ENCODE measurements at regions not wholly inside any gene's neighbourhood (a gene's known extent, or its start where the extent isn't known, plus 50 kb on each side); places are given as distances from the start of the nearest gene placed in this dataset.

DNA sequence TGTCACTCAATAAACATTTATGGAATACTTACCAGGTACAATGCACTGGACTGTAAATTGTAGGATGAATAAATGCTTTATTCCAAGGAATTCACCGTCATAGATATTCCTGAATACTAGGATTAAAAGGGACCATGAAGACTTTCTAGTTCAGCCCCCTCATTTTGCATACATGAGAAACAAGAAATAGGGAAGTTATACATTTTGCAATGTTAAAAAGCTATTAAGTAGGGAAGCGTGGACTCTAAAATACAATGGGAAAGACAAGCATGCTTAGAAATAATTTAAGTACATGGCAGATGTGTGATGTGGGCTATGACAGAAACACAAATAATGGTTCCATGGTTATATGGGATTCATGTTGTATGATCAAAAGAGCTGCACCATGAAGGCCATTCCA lies 89.4 kb upstream of the SYT10 start:
- no peak overlapping the region for H2AFZ ChIP-seq (ENCODE audit: low read depth, low read length)
- no peak overlapping the region for H3K27ac ChIP-seq (ENCODE audit: low read length)
- no peak overlapping the region for H3K4me3 ChIP-seq (ENCODE audit: low read length)
- no peaks in the 10 kb centered on the region for H3K27me3 ChIP-seq (ENCODE audit: insufficient read depth, low read depth, low read length)
- H3K36me3 ChIP-seq (ENCODE audit: insufficient read depth, low read length) = no peaks in the 10 kb centered on the region
- H3K4me2 ChIP-seq (ENCODE audit: low read length) = no peak overlapping the region
- H3K9me3 ChIP-seq (ENCODE audit: low read length) = no peaks in the 10 kb centered on the region
- no peak overlapping the region for H3K9ac ChIP-seq (ENCODE audit: low read length)
- H3F3A ChIP-seq (ENCODE audit: insufficient read depth, low read length, poor library complexity, severe bottlenecking) = no peaks in the 10 kb centered on the region
- no peaks in the 10 kb centered on the region for H3K9me2 ChIP-seq (ENCODE audit: insufficient read depth, low read length)
- TF ChIP-seq, protein P1, sequence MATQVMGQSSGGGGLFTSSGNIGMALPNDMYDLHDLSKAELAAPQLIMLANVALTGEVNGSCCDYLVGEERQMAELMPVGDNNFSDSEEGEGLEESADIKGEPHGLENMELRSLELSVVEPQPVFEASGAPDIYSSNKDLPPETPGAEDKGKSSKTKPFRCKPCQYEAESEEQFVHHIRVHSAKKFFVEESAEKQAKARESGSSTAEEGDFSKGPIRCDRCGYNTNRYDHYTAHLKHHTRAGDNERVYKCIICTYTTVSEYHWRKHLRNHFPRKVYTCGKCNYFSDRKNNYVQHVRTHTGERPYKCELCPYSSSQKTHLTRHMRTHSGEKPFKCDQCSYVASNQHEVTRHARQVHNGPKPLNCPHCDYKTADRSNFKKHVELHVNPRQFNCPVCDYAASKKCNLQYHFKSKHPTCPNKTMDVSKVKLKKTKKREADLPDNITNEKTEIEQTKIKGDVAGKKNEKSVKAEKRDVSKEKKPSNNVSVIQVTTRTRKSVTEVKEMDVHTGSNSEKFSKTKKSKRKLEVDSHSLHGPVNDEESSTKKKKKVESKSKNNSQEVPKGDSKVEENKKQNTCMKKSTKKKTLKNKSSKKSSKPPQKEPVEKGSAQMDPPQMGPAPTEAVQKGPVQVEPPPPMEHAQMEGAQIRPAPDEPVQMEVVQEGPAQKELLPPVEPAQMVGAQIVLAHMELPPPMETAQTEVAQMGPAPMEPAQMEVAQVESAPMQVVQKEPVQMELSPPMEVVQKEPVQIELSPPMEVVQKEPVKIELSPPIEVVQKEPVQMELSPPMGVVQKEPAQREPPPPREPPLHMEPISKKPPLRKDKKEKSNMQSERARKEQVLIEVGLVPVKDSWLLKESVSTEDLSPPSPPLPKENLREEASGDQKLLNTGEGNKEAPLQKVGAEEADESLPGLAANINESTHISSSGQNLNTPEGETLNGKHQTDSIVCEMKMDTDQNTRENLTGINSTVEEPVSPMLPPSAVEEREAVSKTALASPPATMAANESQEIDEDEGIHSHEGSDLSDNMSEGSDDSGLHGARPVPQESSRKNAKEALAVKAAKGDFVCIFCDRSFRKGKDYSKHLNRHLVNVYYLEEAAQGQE (IDR thresholded peaks at IDR 0.05; ENCODE audit: borderline replicate concordance) = no peak
- TF ChIP-seq TAF1 (IDR thresholded peaks at IDR 0.05; ENCODE audit: low read depth) = no peak
- H4K20me1 ChIP-seq (ENCODE audit: insufficient read depth) = no peaks in the 10 kb centered on the region
- H3K79me2 ChIP-seq (replicated peaks; ENCODE audit: insufficient read depth, low read length) = no peaks in the 10 kb centered on the region

DNA sequence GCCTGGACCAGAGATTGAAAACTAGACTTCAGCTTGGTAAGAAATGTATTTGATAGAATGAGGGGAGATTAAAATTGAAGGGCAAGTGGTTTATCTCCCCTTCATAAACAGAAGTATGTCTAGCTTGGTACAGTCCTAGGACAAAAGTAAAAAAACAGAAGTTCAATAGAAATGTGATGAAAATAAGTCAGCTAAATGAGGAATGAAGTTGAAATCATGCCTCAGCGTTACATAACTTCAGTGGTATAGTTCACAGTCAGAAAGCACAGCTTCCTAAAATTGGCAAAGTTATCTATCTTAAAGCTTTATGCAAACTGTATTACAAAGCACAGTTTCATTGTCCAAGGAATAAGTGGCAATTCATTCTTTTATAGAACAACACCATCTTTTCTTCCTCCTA lies 90.2 kb upstream of the SYT10 start:
- Histone ChIP-seq H3K9ac (ENCODE audit: low read length) (no peak overlapping the region), H2AFZ (ENCODE audit: low read depth, low read length) (no peak overlapping the region), H3K4me3 (ENCODE audit: low read length) (no peak overlapping the region), H3K27ac (ENCODE audit: low read length) (no peak overlapping the region), H3K79me2 (replicated peaks; ENCODE audit: insufficient read depth, low read length) (no peaks in the 10 kb centered on the region), H3K9me2 (ENCODE audit: insufficient read depth, low read length) (no peaks in the 10 kb centered on the region), H3K4me2 (ENCODE audit: low read length) (no peak overlapping the region), H3K36me3 (ENCODE audit: insufficient read depth, low read length) (no peaks in the 10 kb centered on the region), H3K9me3 (ENCODE audit: low read length) (no peaks in the 10 kb centered on the region), H4K20me1 (ENCODE audit: insufficient read depth) (no peaks in the 10 kb centered on the region), H3K27me3 (ENCODE audit: insufficient read depth, low read depth, low read length) (no peaks in the 10 kb centered on the region), H3F3A (ENCODE audit: insufficient read depth, low read length, poor library complexity, severe bottlenecking) (no peaks in the 10 kb centered on the region)
- TF ChIP-seq EZH2 (IDR thresholded peaks at IDR 0.05; ENCODE audit: borderline replicate concordance, insufficient read depth, low read length, poor library complexity, severe bottlenecking) (no peak), EP300 (conservative IDR thresholded peaks at IDR 0.05; ENCODE audit: poor library complexity, severe bottlenecking) (no peak), TAF1 (IDR thresholded peaks at IDR 0.05; ENCODE audit: low read depth) (no peak), MXI1 (conservative IDR thresholded peaks at IDR 0.05; ENCODE audit: poor library complexity, severe bottlenecking) (no peak), POLR2AphosphoS5 (IDR thresholded peaks at IDR 0.05) (no peak), RAD21 (conservative IDR thresholded peaks at IDR 0.05) (no peak), SMC3 (conservative IDR thresholded peaks at IDR 0.05; ENCODE audit: poor library complexity) (no peak)
- TF ChIP-seq, protein P1 (IDR thresholded peaks at IDR 0.05; ENCODE audit: borderline replicate concordance) = no peak
- TF ChIP-seq, protein P2, sequence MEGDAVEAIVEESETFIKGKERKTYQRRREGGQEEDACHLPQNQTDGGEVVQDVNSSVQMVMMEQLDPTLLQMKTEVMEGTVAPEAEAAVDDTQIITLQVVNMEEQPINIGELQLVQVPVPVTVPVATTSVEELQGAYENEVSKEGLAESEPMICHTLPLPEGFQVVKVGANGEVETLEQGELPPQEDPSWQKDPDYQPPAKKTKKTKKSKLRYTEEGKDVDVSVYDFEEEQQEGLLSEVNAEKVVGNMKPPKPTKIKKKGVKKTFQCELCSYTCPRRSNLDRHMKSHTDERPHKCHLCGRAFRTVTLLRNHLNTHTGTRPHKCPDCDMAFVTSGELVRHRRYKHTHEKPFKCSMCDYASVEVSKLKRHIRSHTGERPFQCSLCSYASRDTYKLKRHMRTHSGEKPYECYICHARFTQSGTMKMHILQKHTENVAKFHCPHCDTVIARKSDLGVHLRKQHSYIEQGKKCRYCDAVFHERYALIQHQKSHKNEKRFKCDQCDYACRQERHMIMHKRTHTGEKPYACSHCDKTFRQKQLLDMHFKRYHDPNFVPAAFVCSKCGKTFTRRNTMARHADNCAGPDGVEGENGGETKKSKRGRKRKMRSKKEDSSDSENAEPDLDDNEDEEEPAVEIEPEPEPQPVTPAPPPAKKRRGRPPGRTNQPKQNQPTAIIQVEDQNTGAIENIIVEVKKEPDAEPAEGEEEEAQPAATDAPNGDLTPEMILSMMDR (IDR thresholded peaks at IDR 0.05; ENCODE audit: poor library complexity, severe bottlenecking) = no peak

Measured in neural cell (in vitro differentiated cells).